ENCODE measurements at regions not wholly inside any gene's neighbourhood (a gene's known extent, or its start where the extent isn't known, plus 50 kb on each side); places are given as distances from the start of the nearest gene placed in this dataset.

DNA sequence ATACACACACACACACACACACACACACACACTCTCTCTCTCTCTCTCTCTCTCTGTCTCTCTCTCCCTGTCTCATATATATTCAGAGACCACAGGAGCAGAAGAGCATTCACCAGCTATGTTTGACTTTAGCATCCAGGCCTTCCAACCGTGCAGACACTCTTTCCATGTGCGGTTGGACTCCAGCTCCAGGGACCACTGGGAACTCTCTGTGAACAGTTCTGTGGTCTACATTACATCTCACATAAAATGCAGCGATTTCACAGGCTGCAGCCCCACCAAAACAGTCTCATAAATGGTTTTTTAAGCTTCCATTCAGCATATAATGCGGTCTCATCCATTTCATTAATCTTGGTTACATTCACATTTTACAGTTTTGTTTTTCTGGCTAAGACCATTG lies 508.4 kb upstream of the SULF2 start:
- WGBS (ENCODE audit: extremely low coverage, insufficient coverage, insufficient read length), result no CpG with 5 or more reads among the region's 4 CpGs
- Histone ChIP-seq H3K4ac (ENCODE audit: low read depth, low read length) (no peak overlapping the region), H3K4me3 (ENCODE audit: low read depth, low read length) (no peak overlapping the region)

GRCh38 chr20:48292806-48293205 lies 507.5 kb upstream of the SULF2 start:
- H3K79me2 ChIP-seq (ENCODE audit: control insufficient read depth, insufficient read depth, low read length, poor library complexity), result no peaks in the 10 kb centered on the region
- H3K27me3 ChIP-seq (ENCODE audit: insufficient read depth, low read length), result no peaks in the 10 kb centered on the region
- no CpG with 5 or more reads among the region's 10 CpGs for WGBS (ENCODE audit: extremely low coverage, insufficient coverage, insufficient read length)
- H4K8ac ChIP-seq (ENCODE audit: low read depth, low read length), result no peak overlapping the region
- H4K12ac ChIP-seq (ENCODE audit: low read depth, low read length), result no peak overlapping the region
- no peak overlapping the region for H2BK120ac ChIP-seq (ENCODE audit: insufficient read depth, low read length, poor library complexity)
- no peak overlapping the region for H2BK5ac ChIP-seq (ENCODE audit: low read depth, low read length, poor library complexity)
- DNase-seq, result no peak
- no peak overlapping the region for H4K91ac ChIP-seq (ENCODE audit: low read depth, low read length)
- H3K4me1 ChIP-seq (ENCODE audit: control insufficient read depth in 1 of 2, insufficient read depth in 2 of 2, low read length in 2 of 2), result peaks cover 13 to 14% of the 10 kb centered on the region in 2 experiments
- H3K9ac ChIP-seq (ENCODE audit: low read length), result no peak overlapping the region
- no peak overlapping the region for H3K14ac ChIP-seq (ENCODE audit: low read length)
- H3K23ac ChIP-seq (ENCODE audit: low read length), result no peak overlapping the region
- H3K79me1 ChIP-seq (ENCODE audit: low read length), result no peaks in the 10 kb centered on the region
- H3K18ac ChIP-seq (ENCODE audit: low read length), result no peak overlapping the region
- no peak overlapping the region for H3K27ac ChIP-seq (ENCODE audit: low read depth, low read length)
- H3K36me3 ChIP-seq (ENCODE audit: control insufficient read depth in 1 of 2, insufficient read depth in 2 of 2, low read length in 2 of 2), result no peaks in the 10 kb centered on the region
- H3K9me3 ChIP-seq (ENCODE audit: insufficient read depth, low read depth, low read length), result peaks cover under 1% of the 10 kb centered on the region
- H2AFZ ChIP-seq (ENCODE audit: insufficient read depth, low read length, poor library complexity), result no peak overlapping the region
- no peak overlapping the region for H3K4me2 ChIP-seq (ENCODE audit: low read length)
- no peak overlapping the region for H3K4ac ChIP-seq (ENCODE audit: low read depth, low read length)
- H3K4me3 ChIP-seq (ENCODE audit: low read depth, low read length), result no peak overlapping the region
- H2AK5ac ChIP-seq (ENCODE audit: low read length), result no peak overlapping the region
- H2BK12ac ChIP-seq (ENCODE audit: low read length), result no peak overlapping the region

More for the DNA sequence above, 508.4 kb upstream of the SULF2 start:
- H4K8ac ChIP-seq (ENCODE audit: low read depth, low read length), result no peak overlapping the region
- peaks cover 3% of the 10 kb centered on the region for H3K9me3 ChIP-seq (ENCODE audit: insufficient read depth, low read depth, low read length)
- H2AFZ ChIP-seq (ENCODE audit: insufficient read depth, low read length, poor library complexity), result no peak overlapping the region
- H3K79me1 ChIP-seq (ENCODE audit: low read length), result no peaks in the 10 kb centered on the region
- H2AK5ac ChIP-seq (ENCODE audit: low read length), result no peak overlapping the region
- H3K14ac ChIP-seq (ENCODE audit: low read length), result no peak overlapping the region
- no peak overlapping the region for H2BK5ac ChIP-seq (ENCODE audit: low read depth, low read length, poor library complexity)
- H3K4me1 ChIP-seq (ENCODE audit: control insufficient read depth in 1 of 2, insufficient read depth in 2 of 2, low read length in 2 of 2), result peaks cover 13% of the 10 kb centered on the region in 2 experiments
- H3K18ac ChIP-seq (ENCODE audit: low read length), result no peak overlapping the region
- H3K23ac ChIP-seq (ENCODE audit: low read length), result no peak overlapping the region
- no peaks in the 10 kb centered on the region for H3K36me3 ChIP-seq (ENCODE audit: control insufficient read depth in 1 of 2, insufficient read depth in 2 of 2, low read length in 2 of 2)
- H3K27me3 ChIP-seq (ENCODE audit: insufficient read depth, low read length), result no peaks in the 10 kb centered on the region
- H3K9ac ChIP-seq (ENCODE audit: low read length), result no peak overlapping the region
- H3K79me2 ChIP-seq (ENCODE audit: control insufficient read depth, insufficient read depth, low read length, poor library complexity), result no peaks in the 10 kb centered on the region
- H4K12ac ChIP-seq (ENCODE audit: low read depth, low read length), result no peak overlapping the region
- DNase-seq, result no peak
- H3K27ac ChIP-seq (ENCODE audit: low read depth, low read length), result no peak overlapping the region
- H2BK12ac ChIP-seq (ENCODE audit: low read length), result peak overlapping the region; percentile 55
- H3K4me2 ChIP-seq (ENCODE audit: low read length), result no peak overlapping the region
- peak overlapping the region; percentile 53 for H4K91ac ChIP-seq (ENCODE audit: low read depth, low read length)
- no peak overlapping the region for H2BK120ac ChIP-seq (ENCODE audit: insufficient read depth, low read length, poor library complexity)

GRCh38 chr20:48291896-48292295 lies 506.6 kb upstream of the SULF2 start:
- Histone ChIP-seq H3K23ac (ENCODE audit: low read length) (no peak overlapping the region), H3K27me3 (ENCODE audit: insufficient read depth, low read length) (no peaks in the 10 kb centered on the region), H2AFZ (ENCODE audit: insufficient read depth, low read length, poor library complexity) (no peak overlapping the region), H3K14ac (ENCODE audit: low read length) (no peak overlapping the region), H2BK12ac (ENCODE audit: low read length) (no peak overlapping the region), H3K18ac (ENCODE audit: low read length) (no peak overlapping the region), H3K4me3 (ENCODE audit: low read depth, low read length) (no peak overlapping the region), H3K9ac (ENCODE audit: low read length) (no peak overlapping the region), H2BK5ac (ENCODE audit: low read depth, low read length, poor library complexity) (no peak overlapping the region), H2AK5ac (ENCODE audit: low read length) (no peak overlapping the region), H4K8ac (ENCODE audit: low read depth, low read length) (no peak overlapping the region), H3K79me1 (ENCODE audit: low read length) (no peaks in the 10 kb centered on the region), H4K12ac (ENCODE audit: low read depth, low read length) (no peak overlapping the region), H3K4ac (ENCODE audit: low read depth, low read length) (no peak overlapping the region), H2BK120ac (ENCODE audit: insufficient read depth, low read length, poor library complexity) (no peak overlapping the region), H3K79me2 (ENCODE audit: control insufficient read depth, insufficient read depth, low read length, poor library complexity) (no peaks in the 10 kb centered on the region), H3K4me2 (ENCODE audit: low read length) (no peak overlapping the region), H3K4me1 (ENCODE audit: control insufficient read depth in 1 of 2, insufficient read depth in 2 of 2, low read length in 2 of 2) (peaks cover 13 to 14% of the 10 kb centered on the region in 2 experiments), H3K36me3 (ENCODE audit: control insufficient read depth in 1 of 2, insufficient read depth in 2 of 2, low read length in 2 of 2) (no peaks in the 10 kb centered on the region), H3K27ac (ENCODE audit: low read depth, low read length) (no peak overlapping the region), H3K9me3 (ENCODE audit: insufficient read depth, low read depth, low read length) (no peaks in the 10 kb centered on the region), H4K91ac (ENCODE audit: low read depth, low read length) (no peak overlapping the region)
- no peak for DNase-seq
- no CpG with 5 or more reads among the region's 4 CpGs for whole genome bisulfite sequencing (ENCODE audit: extremely low coverage, insufficient coverage, insufficient read length)

GRCh38 chr20:48288930-48289507 lies 503.7 kb upstream of the SULF2 start:
- Histone ChIP-seq H2BK120ac (ENCODE audit: insufficient read depth, low read length, poor library complexity) (no peak overlapping the region), H3K27me3 (ENCODE audit: insufficient read depth, low read length) (no peaks in the 10 kb centered on the region), H3K79me1 (ENCODE audit: low read length) (no peaks in the 10 kb centered on the region), H3K23ac (ENCODE audit: low read length) (no peak overlapping the region), H4K91ac (ENCODE audit: low read depth, low read length) (no peak overlapping the region), H3K27ac (ENCODE audit: low read depth, low read length) (no peak overlapping the region), H3K79me2 (ENCODE audit: control insufficient read depth, insufficient read depth, low read length, poor library complexity) (no peaks in the 10 kb centered on the region), H3K36me3 (ENCODE audit: control insufficient read depth in 1 of 2, insufficient read depth in 2 of 2, low read length in 2 of 2) (no peaks in the 10 kb centered on the region), H3K9me3 (ENCODE audit: insufficient read depth, low read depth, low read length) (no peaks in the 10 kb centered on the region), H4K12ac (ENCODE audit: low read depth, low read length) (no peak overlapping the region), H3K4me2 (ENCODE audit: low read length) (no peak overlapping the region), H3K9ac (ENCODE audit: low read length) (no peak overlapping the region), H3K4me3 (ENCODE audit: low read depth, low read length) (no peak overlapping the region), H2BK5ac (ENCODE audit: low read depth, low read length, poor library complexity) (no peak overlapping the region), H3K4me1 (ENCODE audit: control insufficient read depth in 1 of 2, insufficient read depth in 2 of 2, low read length in 2 of 2) (peaks cover 6 to 8% of the 10 kb centered on the region in 2 experiments), H3K18ac (ENCODE audit: low read length) (no peak overlapping the region), H2BK12ac (ENCODE audit: low read length) (no peak overlapping the region), H4K8ac (ENCODE audit: low read depth, low read length) (no peak overlapping the region), H3K14ac (ENCODE audit: low read length) (no peak overlapping the region), H2AK5ac (ENCODE audit: low read length) (no peak overlapping the region), H3K4ac (ENCODE audit: low read depth, low read length) (no peak overlapping the region), H2AFZ (ENCODE audit: insufficient read depth, low read length, poor library complexity) (no peak overlapping the region)
- WGBS (ENCODE audit: extremely low coverage, insufficient coverage, insufficient read length), result no CpG with 5 or more reads among the region's 2 CpGs
- peak in 1 of 2 donors; percentile 60 for DNase-seq
